Fibroblast of the aortic adventitia (primary cell): ENCODE measurements at regions not wholly inside any gene's neighbourhood (a gene's known extent, or its start where the extent isn't known, plus 50 kb on each side); places are given as distances from the start of the nearest gene placed in this dataset.

Experiments used
- DNase-seq: peaks from one replicate; pipeline ENCODE4 v3.0.0-alpha.2; 2010; ENCODE audit warnings: low read depth
- H3K4me3 ChIP-seq: 2 replicates; pipeline ENCODE4 v1.5.1; 2011; ENCODE audit warnings: low read depth, mild to moderate bottlenecking, control low read depth, low read length, moderate library complexity
- TF ChIP-seq, protein P1 (sequence below): IDR thresholded peaks from 2 replicates; pipeline ENCODE4 v1.5.1; 2011; ENCODE audit warnings: mild to moderate bottlenecking, low read length, control low read depth, inconsistent platforms; ENCODE audit not compliant: insufficient read depth

DNA sequence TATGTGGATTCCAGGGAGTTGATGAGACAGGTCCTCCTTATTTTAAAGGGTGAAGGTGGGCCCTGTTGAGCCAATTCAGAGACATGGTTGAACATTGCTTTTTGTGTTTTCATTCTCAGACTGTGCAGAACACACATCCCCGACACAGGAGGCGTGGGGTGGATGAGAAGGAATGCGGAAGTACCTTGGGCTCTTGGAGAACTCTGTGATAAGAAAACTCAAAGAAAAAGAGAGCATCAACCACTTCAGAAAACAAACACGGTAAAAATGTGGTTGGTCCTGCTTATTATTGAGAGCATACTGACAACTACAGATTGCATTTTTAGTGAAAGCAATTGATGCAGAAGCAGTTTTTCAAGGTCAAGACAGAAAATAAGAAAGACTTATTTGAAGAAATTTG, 659.8 kb downstream of the IRX1 start:
- TF ChIP-seq, protein P1, sequence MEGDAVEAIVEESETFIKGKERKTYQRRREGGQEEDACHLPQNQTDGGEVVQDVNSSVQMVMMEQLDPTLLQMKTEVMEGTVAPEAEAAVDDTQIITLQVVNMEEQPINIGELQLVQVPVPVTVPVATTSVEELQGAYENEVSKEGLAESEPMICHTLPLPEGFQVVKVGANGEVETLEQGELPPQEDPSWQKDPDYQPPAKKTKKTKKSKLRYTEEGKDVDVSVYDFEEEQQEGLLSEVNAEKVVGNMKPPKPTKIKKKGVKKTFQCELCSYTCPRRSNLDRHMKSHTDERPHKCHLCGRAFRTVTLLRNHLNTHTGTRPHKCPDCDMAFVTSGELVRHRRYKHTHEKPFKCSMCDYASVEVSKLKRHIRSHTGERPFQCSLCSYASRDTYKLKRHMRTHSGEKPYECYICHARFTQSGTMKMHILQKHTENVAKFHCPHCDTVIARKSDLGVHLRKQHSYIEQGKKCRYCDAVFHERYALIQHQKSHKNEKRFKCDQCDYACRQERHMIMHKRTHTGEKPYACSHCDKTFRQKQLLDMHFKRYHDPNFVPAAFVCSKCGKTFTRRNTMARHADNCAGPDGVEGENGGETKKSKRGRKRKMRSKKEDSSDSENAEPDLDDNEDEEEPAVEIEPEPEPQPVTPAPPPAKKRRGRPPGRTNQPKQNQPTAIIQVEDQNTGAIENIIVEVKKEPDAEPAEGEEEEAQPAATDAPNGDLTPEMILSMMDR, result no peak
- no peak for DNase-seq
- H3K4me3 ChIP-seq, result no peak overlapping the region

DNA sequence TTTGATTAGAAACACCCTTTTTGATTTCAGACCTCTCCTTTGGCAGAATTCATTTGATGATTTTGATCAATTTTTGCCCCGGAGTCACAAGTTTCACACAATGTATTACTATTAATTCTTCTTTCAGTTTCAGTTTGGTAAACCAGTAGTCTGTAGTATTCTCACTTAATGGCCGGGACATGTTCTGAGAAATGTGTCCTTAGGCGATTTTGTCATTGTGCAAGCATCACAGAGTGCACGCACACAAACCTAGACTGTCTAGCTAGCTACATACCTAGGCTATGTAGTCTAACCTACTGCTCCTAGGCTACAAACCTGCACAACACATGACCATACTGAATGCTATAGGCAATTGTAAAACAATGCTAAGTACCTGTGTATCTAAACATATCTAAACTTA, 662.5 kb downstream of the IRX1 start:
- no peak for DNase-seq
- no peak overlapping the region for H3K4me3 ChIP-seq
- TF ChIP-seq, protein P1, result no peak

- DNase-seq, result no peak
- TF ChIP-seq, protein P1, result no peak
Observed at GRCh38 chr5:4271193-4271592, 675.6 kb downstream of the IRX1 start.

DNA sequence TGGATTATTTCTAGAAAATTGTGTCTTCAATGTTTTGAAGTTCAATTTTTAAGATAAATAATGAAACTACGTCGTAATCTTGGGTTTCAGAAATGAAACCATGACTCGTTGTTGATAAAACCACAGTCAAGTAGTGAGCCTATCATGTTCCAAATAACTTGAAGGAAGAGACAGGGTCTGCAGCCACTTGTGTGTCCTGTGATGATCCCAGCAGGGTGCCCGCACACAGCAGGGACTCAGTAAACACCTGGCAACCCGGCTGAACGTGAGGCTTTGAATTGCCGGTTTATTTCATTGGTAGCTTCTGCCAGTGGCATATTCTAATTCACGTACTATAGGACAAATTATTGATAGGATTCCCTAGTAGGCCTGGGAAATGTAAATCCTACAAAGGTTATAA, 679.6 kb downstream of the IRX1 start:
- TF ChIP-seq, protein P1, result no peak
- no peak for DNase-seq
- H3K4me3 ChIP-seq, result no peak overlapping the region

More at GRCh38 chr5:4271193-4271592, 675.6 kb downstream of the IRX1 start:
- no peak overlapping the region for H3K4me3 ChIP-seq

DNA sequence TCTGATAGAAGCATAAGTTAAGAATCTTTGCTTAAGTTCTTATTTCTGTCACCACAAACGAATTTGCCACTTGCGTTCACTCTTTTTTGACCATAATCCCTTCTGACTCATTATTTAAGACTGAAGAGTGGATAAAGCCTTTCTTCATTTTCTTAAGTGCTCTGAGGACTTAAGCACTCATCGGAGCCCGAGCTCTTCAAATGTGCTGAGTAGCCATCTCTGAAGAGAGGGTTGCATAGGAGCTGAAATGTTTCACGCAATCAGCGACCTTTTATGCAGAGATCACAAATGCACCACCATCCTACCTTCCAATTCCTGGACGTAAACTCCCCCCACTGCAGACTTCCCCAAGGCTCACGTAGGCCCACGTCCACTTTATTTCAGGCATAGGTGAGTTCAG, 699.2 kb downstream of the IRX1 start:
- H3K4me3 ChIP-seq, result no peak overlapping the region
- DNase-seq, result no peak
- TF ChIP-seq, protein P1, result no peak

- DNase-seq, result no peak
- TF ChIP-seq, protein P1, result no peak
- H3K4me3 ChIP-seq, result no peak overlapping the region
Observed at GRCh38 chr5:4295663-4296339, 700.2 kb downstream of the IRX1 start.

DNA sequence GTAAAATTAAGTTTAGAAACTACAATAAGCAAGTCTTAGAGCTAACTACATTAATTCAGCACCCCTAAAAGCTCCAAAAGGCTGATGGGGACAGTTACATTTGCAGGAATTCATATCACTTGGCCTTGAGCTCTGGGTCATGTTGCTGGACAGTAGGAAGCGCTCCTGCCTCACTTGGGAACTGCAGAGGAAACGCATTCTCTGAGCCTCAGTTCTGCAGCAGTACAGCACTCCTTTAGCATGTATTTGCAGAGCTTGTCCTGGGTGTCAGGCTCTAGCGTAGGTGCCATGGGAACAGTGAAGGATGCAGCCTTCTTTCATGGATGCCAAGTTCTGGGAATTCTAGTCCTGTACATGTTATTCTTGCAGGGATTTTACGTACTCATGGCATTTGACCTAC, 710.4 kb downstream of the IRX1 start:
- TF ChIP-seq, protein P1, result no peak
- no peak overlapping the region for H3K4me3 ChIP-seq

More for the DNA sequence above, 710.4 kb downstream of the IRX1 start:
- DNase-seq, result no peak
